Neural progenitor cell (in vitro differentiated cells): ENCODE measurements at regions not wholly inside any gene's neighbourhood (a gene's known extent, or its start where the extent isn't known, plus 50 kb on each side); places are given as distances from the start of the nearest gene placed in this dataset.
"Not testable (repeated sequence)": the region's sequence is repeated elsewhere in the genome, so short reads cannot be mapped to it uniquely, and the experiment has no call there.

Experiments used
- CTCF ChIP-seq: fragments of 200-600 bp; sonication (generic); IDR thresholded peaks from 2 replicates; pipeline ENCODE4 v1.5.1; 2017; ENCODE audit warnings: antibody characterized with exemption, mild to moderate bottlenecking
- EZH2 ChIP-seq: fragments of 200-600 bp; sonication (generic); IDR thresholded peaks from 2 replicates; pipeline ENCODE4 v1.6.1; 2017; ENCODE audit warnings: antibody characterized with exemption, mild to moderate bottlenecking, moderate library complexity
- EZH2phosphoT487 ChIP-seq: fragments of 200-600 bp; sonication (generic); IDR thresholded peaks from 2 replicates; pipeline ENCODE4 v1.6.1; 2017; ENCODE audit warnings: antibody characterized with exemption

DNA sequence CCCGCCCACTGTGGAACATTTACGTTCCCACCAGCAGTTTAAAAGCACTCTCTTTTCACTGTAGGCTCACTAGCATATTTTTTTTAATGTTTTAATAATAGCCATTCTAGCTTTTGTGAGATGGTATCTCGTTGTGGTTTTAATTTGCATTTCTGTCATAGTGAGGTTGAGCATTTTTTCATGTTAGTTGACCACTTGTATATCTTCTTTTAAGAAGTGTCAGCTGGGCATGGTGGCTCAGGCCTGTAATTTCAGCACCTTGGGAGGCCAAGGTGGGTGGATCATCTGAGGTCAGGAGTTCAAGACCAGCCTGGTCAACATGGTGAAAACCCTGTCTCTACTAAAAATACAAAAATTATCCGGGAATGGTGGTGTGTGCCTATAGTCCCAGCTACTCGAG lies 781.7 kb upstream of the SLIT2 start:
- TF ChIP-seq EZH2, CTCF, EZH2phosphoT487: not testable (repeated sequence)
